Glomerular endothelial cell (primary cell): ENCODE measurements at regions not wholly inside any gene's neighbourhood (a gene's known extent, or its start where the extent isn't known, plus 50 kb on each side); places are given as distances from the start of the nearest gene placed in this dataset.

Experiments used
- DNase-seq: peaks from one replicate; pipeline ENCODE4 v3.0.0-alpha.2; 2011; ENCODE audit warnings: low read depth, low spot score; ENCODE audit errors: extremely low read depth

DNA sequence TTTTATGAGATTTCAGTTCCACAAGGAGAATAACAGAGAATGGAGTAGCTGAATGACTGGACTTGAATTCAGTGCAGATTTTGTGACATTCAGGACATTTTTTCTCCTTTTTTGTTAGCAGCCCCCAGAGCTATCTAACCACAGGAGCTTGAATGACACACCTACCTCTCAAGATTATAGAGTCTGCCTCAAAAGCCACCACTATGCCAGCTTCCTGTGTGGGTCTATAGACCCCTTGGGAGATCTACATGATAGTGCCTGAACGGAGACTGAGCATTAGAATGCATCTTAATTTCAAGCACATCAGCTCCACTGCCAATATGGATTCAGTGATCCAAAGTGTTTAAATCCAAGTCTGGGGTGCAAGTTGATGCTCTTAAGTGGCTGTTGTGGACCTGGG, 74.4 kb upstream of the ZNF648 start:
- DNase-seq, result no peak

GRCh38 chr1:182134257-182134656, 72.7 kb upstream of the ZNF648 start:
- DNase-seq, result no peak

DNA sequence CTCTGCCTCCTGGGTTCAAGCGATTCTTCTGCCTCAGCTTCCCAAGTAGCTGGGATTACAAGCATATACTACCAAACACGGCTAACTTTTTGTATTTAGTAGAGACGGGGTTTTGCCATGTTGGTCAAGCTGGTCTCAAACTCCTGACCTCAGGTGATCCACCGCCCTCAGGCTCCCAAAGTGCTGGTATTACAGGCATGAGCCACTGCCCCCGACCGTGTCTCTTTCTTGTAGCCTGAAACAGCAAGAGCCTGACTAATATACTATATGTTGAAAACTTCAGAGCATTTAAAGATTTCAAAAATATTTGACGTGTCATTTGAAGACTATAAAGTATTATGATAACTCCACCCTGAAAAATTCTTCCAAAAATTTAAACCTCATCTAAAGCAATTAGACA, 71.7 kb upstream of the ZNF648 start:
- no peak for DNase-seq

DNA sequence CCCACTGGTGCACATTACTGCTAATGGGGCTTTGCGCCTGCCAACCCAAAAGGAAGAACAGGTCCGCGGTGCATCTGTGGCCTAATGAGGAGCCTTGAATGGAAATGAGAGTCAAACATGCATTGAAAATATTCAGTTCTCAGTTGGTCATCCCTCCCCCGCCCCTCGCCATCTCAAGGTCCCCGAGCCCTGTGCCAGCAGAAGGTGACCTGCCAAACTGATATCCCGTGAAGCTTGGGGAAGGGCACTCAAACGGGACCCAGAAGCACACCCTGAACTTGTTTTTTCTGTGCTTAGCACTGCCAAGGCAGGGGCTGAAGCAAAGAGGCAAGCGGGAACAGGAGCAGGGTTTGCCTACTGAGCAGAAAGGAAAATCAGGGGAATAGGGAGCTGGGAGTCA, 67.9 kb upstream of the ZNF648 start:
- DNase-seq, result no peak

DNA sequence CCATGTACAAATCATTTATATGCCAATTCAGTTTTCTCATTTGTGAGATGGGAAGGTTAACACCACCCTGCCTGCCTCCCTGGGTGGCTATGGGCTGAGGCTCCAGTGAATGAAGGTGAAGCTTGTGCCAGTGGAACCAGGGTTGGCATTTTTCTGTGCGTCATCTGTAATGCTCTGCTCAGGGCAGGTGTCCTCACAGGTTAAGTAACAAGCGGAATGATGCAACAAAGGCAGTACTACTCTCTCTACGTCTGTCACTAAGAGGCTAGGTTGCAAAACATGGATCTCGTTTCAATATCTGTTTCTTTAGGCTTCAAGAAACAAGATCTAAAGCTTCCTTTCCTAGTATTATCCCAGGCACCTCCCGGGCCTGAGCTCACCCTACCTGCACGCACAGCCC, 67.0 kb upstream of the ZNF648 start:
- DNase-seq, result no peak

DNA sequence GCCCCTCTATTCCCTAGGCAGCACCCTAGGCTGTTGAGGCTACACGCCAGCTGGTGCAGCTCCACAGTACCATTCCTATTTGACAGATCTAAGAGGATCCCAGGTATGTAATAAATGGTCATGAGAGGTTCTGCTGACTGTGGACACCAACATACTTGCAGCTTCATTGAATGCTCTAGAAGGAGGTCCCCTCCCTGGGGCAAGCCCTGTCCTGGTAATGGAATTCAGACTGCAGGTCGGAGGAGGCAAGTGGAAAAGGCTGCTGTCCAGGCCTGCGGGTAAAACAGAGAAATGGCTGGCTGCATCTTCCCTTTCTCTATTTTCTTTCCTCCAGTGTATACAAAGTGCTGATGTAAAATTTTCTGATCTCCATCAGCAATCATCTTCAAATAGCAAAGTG, 66.1 kb upstream of the ZNF648 start:
- no peak for DNase-seq

DNA sequence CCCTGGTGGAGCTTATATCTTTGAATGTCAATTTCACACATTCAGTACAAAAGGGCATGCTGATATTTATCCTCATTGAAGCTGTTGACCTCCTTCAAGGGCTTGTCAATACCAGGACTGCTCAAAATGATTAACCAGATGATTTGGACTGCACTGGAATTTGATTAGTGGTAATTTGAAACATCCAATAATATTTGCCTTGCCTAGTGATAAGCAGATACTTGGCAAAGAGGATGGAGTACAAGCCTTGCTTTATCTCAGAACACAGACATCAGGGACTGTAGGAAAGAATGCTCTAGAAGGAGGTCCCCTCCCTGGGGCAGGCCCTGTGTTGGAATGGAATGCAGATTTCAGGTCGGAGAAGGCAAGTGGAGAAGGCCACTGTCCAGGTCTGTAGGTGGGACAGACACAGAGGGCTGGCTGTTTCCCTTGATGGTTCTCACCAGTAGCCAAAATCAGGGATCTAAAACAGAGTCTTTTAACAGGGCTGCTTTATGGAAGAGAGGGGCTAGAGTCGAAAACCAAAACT, 64.8 kb upstream of the ZNF648 start:
- no peak for DNase-seq

DNA sequence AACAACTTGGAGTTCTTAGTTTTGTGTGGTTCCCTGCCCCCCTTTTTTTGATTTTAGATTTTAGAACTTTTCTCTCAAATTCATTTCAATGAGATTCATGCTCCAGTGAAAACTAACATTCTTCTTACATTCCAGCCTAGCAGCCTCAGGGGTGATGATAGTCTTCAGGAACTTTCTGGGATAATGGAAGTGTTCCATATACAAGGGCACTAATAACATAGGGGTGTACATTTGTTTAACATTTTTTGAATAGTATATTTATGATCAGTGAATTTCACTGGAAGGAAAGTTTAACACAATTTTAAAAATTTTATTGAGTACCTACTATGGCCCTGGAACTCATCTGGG, 61.4 kb upstream of the ZNF648 start:
- DNase-seq, result no peak

DNA sequence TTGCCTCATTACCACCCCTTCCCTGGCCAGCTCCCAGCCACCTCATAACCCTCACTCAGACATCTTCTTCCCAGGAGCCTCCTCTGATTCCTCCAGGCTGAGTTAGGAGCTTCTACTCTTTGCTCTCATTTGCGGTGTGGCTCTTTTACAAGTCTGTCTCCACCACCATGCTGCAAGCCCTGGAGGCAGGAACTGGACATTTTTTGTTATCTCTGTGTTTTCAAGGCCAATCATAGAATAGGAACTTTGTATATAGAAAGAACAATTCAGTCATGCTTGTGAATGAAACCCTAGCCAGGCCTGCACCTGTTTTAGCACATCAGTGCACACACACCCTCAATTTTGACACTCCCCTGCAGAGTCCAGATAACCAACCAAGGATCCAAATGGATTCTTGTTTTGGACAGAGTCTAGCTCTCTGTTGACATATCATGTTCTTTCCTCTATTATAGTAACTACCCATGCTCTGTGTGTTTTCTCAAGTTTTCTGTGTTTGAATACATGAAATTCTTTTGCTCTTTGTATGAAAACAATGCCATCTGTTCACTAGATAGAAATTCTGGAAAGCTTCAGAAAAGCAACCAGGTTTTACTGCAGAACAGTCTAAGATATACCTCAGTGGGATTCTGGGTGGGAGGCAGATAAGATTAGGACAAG, 60.9 kb upstream of the ZNF648 start:
- DNase-seq, result no peak

DNA sequence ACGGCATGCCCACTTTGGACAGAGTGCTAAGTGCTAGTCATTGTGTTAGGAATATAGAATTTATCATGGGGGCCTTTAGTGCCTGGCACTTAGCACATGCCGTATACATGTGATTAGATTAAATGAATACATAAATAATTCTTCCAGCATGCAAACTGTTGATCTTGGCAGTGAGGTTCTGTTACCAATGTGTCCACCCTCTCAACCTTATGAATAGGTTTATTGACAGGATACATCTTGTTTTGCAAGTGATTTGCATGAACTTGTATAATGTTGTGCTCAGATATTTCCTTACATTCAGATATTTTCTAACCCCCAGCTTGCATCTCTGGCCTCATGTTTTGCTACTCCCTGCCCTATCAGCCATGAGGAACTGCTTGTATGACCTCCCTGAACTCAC, 60.3 kb upstream of the ZNF648 start:
- no peak for DNase-seq

DNA sequence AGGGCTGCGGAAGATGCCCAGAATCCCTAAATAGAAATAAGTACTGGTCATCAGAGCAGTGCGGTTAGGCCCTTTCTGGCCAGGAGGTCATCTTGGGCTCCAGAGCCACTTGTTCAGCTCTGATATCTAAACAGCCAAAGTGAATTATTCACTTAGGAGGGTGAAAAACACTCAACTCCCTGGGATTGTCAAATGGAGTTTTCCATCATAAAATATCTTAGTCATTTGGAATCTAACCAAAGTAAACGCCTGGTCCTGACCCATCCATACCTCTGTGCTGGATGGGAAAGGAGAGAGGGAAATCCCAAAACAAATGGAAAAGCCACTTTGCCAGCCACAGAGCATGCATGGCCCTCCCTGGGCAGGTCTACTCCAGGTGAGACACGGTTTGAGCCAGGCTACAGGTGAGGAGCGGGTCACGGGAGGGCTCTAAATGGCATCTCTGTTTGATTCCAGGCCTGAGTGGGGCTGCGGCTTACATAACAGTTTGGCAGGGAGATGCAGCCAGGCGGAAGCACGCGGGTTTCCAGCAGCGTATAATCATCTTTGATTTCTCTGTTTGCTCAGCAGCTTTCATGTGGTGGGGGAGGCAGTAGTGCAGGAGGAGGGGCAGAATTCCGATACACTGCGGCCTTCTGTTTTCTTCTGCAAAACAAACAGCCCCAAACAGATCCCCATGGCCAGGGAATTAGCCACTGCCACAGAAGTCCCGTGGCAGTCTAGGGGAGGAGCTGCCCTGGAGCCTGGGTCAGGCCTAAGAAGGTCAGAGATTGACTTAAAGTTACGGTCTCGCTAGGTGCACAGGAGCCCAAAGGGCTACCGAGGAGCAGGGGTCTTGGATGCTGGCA, 59.1 kb upstream of the ZNF648 start:
- no peak for DNase-seq

DNA sequence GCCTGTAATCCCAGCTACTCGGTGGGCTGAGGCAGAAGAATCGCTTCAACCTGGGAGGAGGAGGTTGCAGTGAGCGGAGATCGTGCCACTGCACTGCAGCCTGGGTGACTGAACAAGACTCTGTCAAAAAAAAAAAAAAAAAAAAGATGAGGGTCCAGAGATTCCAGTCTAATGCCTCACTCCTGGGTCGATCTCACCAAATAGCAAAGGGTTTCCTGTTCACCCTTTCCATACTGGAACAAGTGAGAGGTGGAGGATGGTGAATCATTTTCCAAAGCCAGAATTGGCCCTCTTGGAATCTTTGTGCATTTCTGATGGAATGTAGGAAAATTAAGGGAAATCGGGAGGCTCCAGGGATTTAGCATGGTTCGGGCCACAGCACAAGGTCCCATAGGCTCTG, 58.1 kb upstream of the ZNF648 start:
- DNase-seq, result no peak

DNA sequence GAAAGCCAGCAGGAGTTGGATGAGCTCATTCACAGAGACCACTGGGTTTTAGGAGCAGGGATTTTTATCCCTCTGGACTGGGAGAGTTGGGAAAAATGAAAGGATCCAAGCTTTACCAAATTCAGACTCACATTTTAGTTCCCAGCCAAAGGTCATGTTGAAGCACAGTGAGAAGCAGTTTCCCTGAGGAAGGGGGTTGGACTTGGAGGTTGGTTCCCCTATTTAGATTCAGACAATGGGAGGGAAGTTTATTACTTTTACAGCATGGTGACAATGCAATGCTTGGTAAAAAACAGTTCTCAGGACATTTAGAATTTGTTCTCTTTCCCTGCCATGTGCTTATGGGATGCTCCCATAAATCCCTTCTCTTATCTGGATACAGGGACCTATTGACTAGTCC, 57.3 kb upstream of the ZNF648 start:
- DNase-seq, result no peak

DNA sequence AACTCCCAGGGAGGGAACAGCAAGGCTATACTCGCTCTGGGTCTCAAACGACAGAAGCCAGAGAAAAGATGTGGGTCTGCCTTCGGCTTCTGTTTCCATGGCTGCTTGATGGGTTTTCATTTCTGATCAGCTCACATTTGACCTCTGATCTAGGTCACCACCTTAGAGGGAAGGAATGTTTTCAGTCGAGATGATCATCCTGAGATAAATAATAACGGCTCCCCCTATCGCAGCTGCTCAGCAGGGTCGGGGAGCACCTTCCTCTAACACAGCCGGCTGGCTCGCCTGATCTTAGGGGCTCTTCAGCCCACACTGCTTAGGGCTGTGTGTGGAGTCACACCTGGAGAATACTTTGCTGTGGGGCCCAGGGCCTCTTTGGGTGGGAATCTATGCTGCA, 53.1 kb upstream of the ZNF648 start:
- DNase-seq, result no peak

- DNase-seq, result no peak
Measured at GRCh38 chr1:182113879-182114626, 52.5 kb upstream of the ZNF648 start.

- DNase-seq, result no peak
Measured at GRCh38 chr1:182111496-182111895, 50.0 kb upstream of the ZNF648 start.
